Superior temporal gyrus (tissue), 1 donor: ENCODE measurements at regions not wholly inside any gene's neighbourhood (a gene's known extent, or its start where the extent isn't known, plus 50 kb on each side); places are given as distances from the start of the nearest gene placed in this dataset.

Experiments used
- DNase-seq: peaks from one replicate; pipeline ENCODE4 v3.0.0-alpha.2; 2016; ENCODE audit errors: extremely low spot score

GRCh38 chr16:74169687-74170376 lies 126.8 kb upstream of the PSMD7 start:
- no peak for DNase-seq

GRCh38 chr16:74169066-74169465 lies 127.5 kb upstream of the PSMD7 start:
- DNase-seq, result no peak

GRCh38 chr16:74168445-74168844 lies 128.2 kb upstream of the PSMD7 start:
- DNase-seq, result no peak

GRCh38 chr16:74166456-74166855 lies 130.2 kb upstream of the PSMD7 start:
- DNase-seq, result no peak

GRCh38 chr16:74165566-74166080 lies 131.0 kb upstream of the PSMD7 start:
- no peak for DNase-seq

- DNase-seq, result no peak
Observed at GRCh38 chr16:74160759-74161158, 135.9 kb upstream of the PSMD7 start.

- DNase-seq, result no peak
Observed at GRCh38 chr16:74153773-74154172, 142.8 kb upstream of the PSMD7 start.

GRCh38 chr16:74146643-74147042 lies 150.0 kb upstream of the PSMD7 start:
- DNase-seq, result no peak

- no peak for DNase-seq
Observed at GRCh38 chr16:74143171-74143570, 153.4 kb upstream of the PSMD7 start.

GRCh38 chr16:74141015-74141414 lies 155.6 kb upstream of the PSMD7 start:
- DNase-seq, result no peak

- DNase-seq, result no peak
Observed at GRCh38 chr16:74140557-74140956, 156.1 kb upstream of the PSMD7 start.

GRCh38 chr16:74123826-74124225 lies 172.8 kb upstream of the PSMD7 start:
- no peak for DNase-seq

GRCh38 chr16:74123195-74123594 lies 173.4 kb upstream of the PSMD7 start:
- DNase-seq, result no peak

GRCh38 chr16:74117798-74118197 lies 178.8 kb upstream of the PSMD7 start:
- no peak for DNase-seq

GRCh38 chr16:74113545-74113944 lies 183.1 kb upstream of the PSMD7 start:
- DNase-seq, result no peak

GRCh38 chr16:74111456-74111982 lies 185.1 kb upstream of the PSMD7 start:
- DNase-seq, result no peak

- peak; percentile 17 for DNase-seq
Observed at GRCh38 chr16:74107795-74108610, 188.6 kb upstream of the PSMD7 start.

GRCh38 chr16:74104022-74104421 lies 192.6 kb upstream of the PSMD7 start:
- no peak for DNase-seq

GRCh38 chr16:74101379-74102137 lies 195.1 kb upstream of the PSMD7 start:
- DNase-seq, result no peak

- DNase-seq, result no peak
Observed at GRCh38 chr16:74100395-74101326, 196.0 kb upstream of the PSMD7 start.

GRCh38 chr16:74099530-74099929 lies 197.1 kb upstream of the PSMD7 start:
- no peak for DNase-seq
